Stomach (tissue), 4 donors: ENCODE measurements at regions not wholly inside any gene's neighbourhood (a gene's known extent, or its start where the extent isn't known, plus 50 kb on each side); places are given as distances from the start of the nearest gene placed in this dataset.

ENCODE experiments used
- CTCF ChIP-seq, 7 experiments: fragments of 450-650 bp in 4 of 7; fragments of 200-600 bp in 3 of 7; sonication (generic) in 3 of 7; IDR thresholded peaks; one replicate each; pipeline ENCODE4 v1.5.1; 2016 to 2019; ENCODE audit warnings: antibody characterized with exemption in 7 of 7, control low read depth in 2 of 7, mild to moderate bottlenecking in 1 of 7
- EP300 ChIP-seq: sonication (generic); formaldehyde crosslinking; IDR thresholded peaks from one replicate; pipeline ENCODE4 v1.6.1; 2017; ENCODE audit warnings: antibody characterized with exemption
- POLR2A ChIP-seq, 4 donors: fragments of 450-650 bp; IDR thresholded peaks; one replicate each; pipeline ENCODE4 v1.6.1; 2016; ENCODE audit warnings: antibody characterized with exemption in 4 of 4, control low read depth in 2 of 4, mild to moderate bottlenecking in 1 of 4, moderate library complexity in 1 of 4
- POLR2AphosphoS5 ChIP-seq, 3 donors: sonication (generic); formaldehyde crosslinking; IDR thresholded peaks; one replicate each; pipeline ENCODE4 v1.6.1; 2016; ENCODE audit warnings: antibody characterized with exemption in 3 of 3

- no peak for TF ChIP-seq EP300
- no peak for TF ChIP-seq POLR2AphosphoS5 (IDR thresholded peaks at IDR 0.05)
- TF ChIP-seq CTCF (IDR thresholded peaks at IDR 0.05) = no peak
- TF ChIP-seq POLR2A (IDR thresholded peaks at IDR 0.05) = no peak
These were observed 166.9 kb upstream of the SPRY4 start for GRCh38 chr5:142491679-142492078.
